ENCODE measurements at regions not wholly inside any gene's neighbourhood (a gene's known extent, or its start where the extent isn't known, plus 50 kb on each side); places are given as distances from the start of the nearest gene placed in this dataset.

DNA sequence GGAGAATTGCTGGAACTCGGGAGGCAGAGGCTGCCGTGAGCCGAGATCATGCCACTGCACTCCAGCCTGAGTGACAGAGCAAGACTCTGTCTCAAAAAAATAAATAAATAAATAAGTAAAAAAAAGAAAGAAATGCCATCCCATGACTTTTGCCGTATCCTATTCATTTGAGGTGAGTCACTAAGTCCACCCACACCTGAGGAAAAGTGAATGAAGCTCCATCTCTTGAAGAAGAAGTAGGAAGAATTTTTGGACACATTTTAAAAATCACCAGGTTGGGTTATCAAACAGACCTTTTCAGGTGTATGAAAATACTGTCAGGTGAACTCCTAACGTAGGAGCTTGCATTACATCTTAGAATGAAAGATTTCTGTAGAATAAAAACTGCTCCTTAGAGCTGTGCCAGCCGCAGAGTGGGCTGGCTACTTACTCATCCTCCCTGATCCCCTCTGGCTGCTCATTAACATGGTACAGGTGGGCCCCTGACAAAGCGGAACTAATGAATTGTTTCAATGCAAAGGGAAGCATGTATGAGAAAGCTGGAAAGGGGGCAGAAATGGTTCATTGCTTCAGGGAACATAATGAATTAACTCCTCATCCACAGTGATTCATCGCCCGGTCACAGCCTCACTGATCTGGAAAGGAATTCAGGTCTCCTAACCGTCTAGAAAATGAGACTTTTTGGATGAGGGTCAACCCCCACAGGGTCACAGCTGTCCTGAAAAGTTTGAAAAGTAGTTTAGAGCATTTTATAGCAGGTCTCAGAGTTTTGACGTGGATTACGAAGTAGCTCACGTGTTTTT, 191.4 kb downstream of the SPP2 start:
- FAIRE-seq: peak; percentile 31
- Histone ChIP-seq H3K4me2 (ENCODE audit: insufficient read depth, low read length) (no peak overlapping the region), H3K9me1 (replicated peaks; ENCODE audit: control insufficient read depth, extremely low read depth, insufficient read depth, low read length) (no peaks in the 10 kb centered on the region), H3K27me3 (ENCODE audit: control insufficient read depth in 2 of 2, insufficient read depth in 2 of 2, low read length in 2 of 2) (no peaks in the 10 kb centered on the region), H2AFZ (ENCODE audit: low read depth, low read length) (no peak overlapping the region), H3K79me2 (ENCODE audit: control insufficient read depth, insufficient read depth, low read length) (no peaks in the 10 kb centered on the region), H3K4me1 (ENCODE audit: control insufficient read depth, extremely low read depth, insufficient read depth, low read length) (peaks cover 32% of the 10 kb centered on the region), H4K20me1 (replicated peaks; ENCODE audit: control insufficient read depth, extremely low read depth, insufficient read depth, low read length) (no peaks in the 10 kb centered on the region), H3K36me3 (ENCODE audit: control insufficient read depth in 2 of 2, extremely low read depth in 1 of 2, insufficient read depth in 2 of 2, low read length in 2 of 2) (no peaks in the 10 kb centered on the region), H3K9ac (replicated peaks; ENCODE audit: extremely low read depth, insufficient read depth, low read length) (no peak overlapping the region), H3K4me3 (replicated peaks in 1 of 3; ENCODE audit: insufficient read depth in 1 of 3, low read depth in 1 of 3, low read length in 3 of 3) (no peak overlapping the region), H3K9me3 (replicated peaks; ENCODE audit: control insufficient read depth, insufficient read depth, low read length) (no peaks in the 10 kb centered on the region), H3K27ac (ENCODE audit: insufficient read depth, low read depth, low read length) (no peak overlapping the region)
- POLR2A ChIA-PET: no interaction called here
- BruUV-seq (replicated peaks): no TSS peak
- intact Hi-C loops (cut with micrococcal nuclease) (loop anchor here (2.0 kb wide), 1 partner anchor 39 kb away; no protein-coding TSS in a partner anchor), dilution Hi-C loops (cut with MboI; ENCODE audit: extremely low pct_ligation_motif_present, low sequenced_read_pairs) (no loop called here)
- TF ChIP-seq FOS (IDR thresholded peaks at IDR 0.05; ENCODE audit: borderline replicate concordance, insufficient read depth, low read length) (peak; percentile 81), GATA2 (IDR thresholded peaks at IDR 0.05; ENCODE audit: insufficient read depth, insufficient read length, low read depth, low read length) (peak; percentile 48)
- TF ChIP-seq, protein P1, sequence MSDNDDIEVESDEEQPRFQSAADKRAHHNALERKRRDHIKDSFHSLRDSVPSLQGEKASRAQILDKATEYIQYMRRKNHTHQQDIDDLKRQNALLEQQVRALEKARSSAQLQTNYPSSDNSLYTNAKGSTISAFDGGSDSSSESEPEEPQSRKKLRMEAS (IDR thresholded peaks at IDR 0.05; ENCODE audit: insufficient read depth, insufficient read length): no peak
- TF ChIP-seq, protein P2, sequence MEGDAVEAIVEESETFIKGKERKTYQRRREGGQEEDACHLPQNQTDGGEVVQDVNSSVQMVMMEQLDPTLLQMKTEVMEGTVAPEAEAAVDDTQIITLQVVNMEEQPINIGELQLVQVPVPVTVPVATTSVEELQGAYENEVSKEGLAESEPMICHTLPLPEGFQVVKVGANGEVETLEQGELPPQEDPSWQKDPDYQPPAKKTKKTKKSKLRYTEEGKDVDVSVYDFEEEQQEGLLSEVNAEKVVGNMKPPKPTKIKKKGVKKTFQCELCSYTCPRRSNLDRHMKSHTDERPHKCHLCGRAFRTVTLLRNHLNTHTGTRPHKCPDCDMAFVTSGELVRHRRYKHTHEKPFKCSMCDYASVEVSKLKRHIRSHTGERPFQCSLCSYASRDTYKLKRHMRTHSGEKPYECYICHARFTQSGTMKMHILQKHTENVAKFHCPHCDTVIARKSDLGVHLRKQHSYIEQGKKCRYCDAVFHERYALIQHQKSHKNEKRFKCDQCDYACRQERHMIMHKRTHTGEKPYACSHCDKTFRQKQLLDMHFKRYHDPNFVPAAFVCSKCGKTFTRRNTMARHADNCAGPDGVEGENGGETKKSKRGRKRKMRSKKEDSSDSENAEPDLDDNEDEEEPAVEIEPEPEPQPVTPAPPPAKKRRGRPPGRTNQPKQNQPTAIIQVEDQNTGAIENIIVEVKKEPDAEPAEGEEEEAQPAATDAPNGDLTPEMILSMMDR (IDR thresholded peaks at IDR 0.05; ENCODE audit: extremely low read depth in 1 of 2, insufficient read depth in 1 of 2, low read depth in 1 of 2, low read length in 2 of 2): no peak
- peak; percentile 30 for DNase-seq (ENCODE audit: low read depth, low spot score)
- CTCF ChIA-PET: interaction anchor here (0.7 to 1.2 kb wide), 4 partner anchors 9 to 303 kb away, joined by 3 to 5 read pairs (median 3); no protein-coding TSS in a partner anchor
